WTC11 (cell line): ENCODE measurements at regions not wholly inside any gene's neighbourhood (a gene's known extent, or its start where the extent isn't known, plus 50 kb on each side); places are given as distances from the start of the nearest gene placed in this dataset.

ENCODE experiments used
- ATAC-seq: fragments of 200-7000 bp; cut with Tn5 transposase; 2 replicates; pipeline ENCODE4 v1.10.0; 2021; ENCODE audit warnings: mild to moderate bottlenecking, moderate library complexity
- CTCF ChIA-PET: fragments of 300-600 bp; sonication (Branson Sonifier 250); formaldehyde crosslinking; loops from one replicate; lab custom pipeline; 2021; ENCODE audit warnings: antibody characterized with exemption; lab: Charles Lee
- POLR2A ChIA-PET: fragments of 350-600 bp; sonication (Branson Sonifier 250); formaldehyde crosslinking; loops from one replicate; lab custom pipeline; 2021; ENCODE audit warnings: antibody characterized with exemption; lab: Charles Lee
- DNase-seq: peaks from one replicate; pipeline ENCODE4 v3.0.0; 2021; ENCODE audit warnings: low spot score
- H3K27ac Mint-ChIP-seq: 2 replicates; pipeline ENCODE4 v1.8.0; 2021; ENCODE audit warnings: mixed read lengths
- H3K27me3 Mint-ChIP-seq: 2 replicates; pipeline ENCODE4 v1.8.0; 2021; ENCODE audit warnings: low read depth, mild to moderate bottlenecking, moderate library complexity, mixed read lengths
- H3K36me3 Mint-ChIP-seq: 2 replicates; pipeline ENCODE4 v1.8.0; 2021; ENCODE audit warnings: mixed read lengths
- H3K4me1 Mint-ChIP-seq: 2 replicates; pipeline ENCODE4 v1.8.0; 2022; ENCODE audit warnings: mixed read lengths
- H3K4me3 Mint-ChIP-seq: 2 replicates; pipeline ENCODE4 v1.8.0; 2021; ENCODE audit warnings: mild to moderate bottlenecking, moderate library complexity, mixed read lengths
- H3K9me3 Mint-ChIP-seq: 2 replicates; pipeline ENCODE4 v1.8.0; 2021; ENCODE audit warnings: mixed read lengths
- ATF1 ChIP-seq: sonication (generic); formaldehyde crosslinking; IDR thresholded peaks from 2 replicates; pipeline ENCODE4 v1.8.1; 2023; ENCODE audit warnings: mild to moderate bottlenecking, moderate library complexity, missing genetic modification reagents
- CBFB ChIP-seq: sonication (generic); formaldehyde crosslinking; IDR thresholded peaks from 2 replicates; pipeline ENCODE4 v1.8.1; 2022; ENCODE audit warnings: mild to moderate bottlenecking, low read depth, missing genetic modification reagents
- CREB1 ChIP-seq: sonication (generic); formaldehyde crosslinking; IDR thresholded peaks from 2 replicates; pipeline ENCODE4 v1.8.0; 2023; ENCODE audit warnings: mild to moderate bottlenecking, missing genetic modification reagents
- E2F1 ChIP-seq: sonication (generic); formaldehyde crosslinking; IDR thresholded peaks from 2 replicates; pipeline ENCODE4 v1.8.0; 2022; ENCODE audit warnings: mild to moderate bottlenecking, missing genetic modification reagents
- GABPB1 ChIP-seq: sonication (generic); formaldehyde crosslinking; IDR thresholded peaks from 2 replicates; pipeline ENCODE4 v1.8.1; 2023; ENCODE audit warnings: mild to moderate bottlenecking, missing genetic modification reagents
- IRF2 ChIP-seq: sonication (generic); formaldehyde crosslinking; IDR thresholded peaks from 2 replicates; pipeline ENCODE4 v1.8.0; 2022; ENCODE audit warnings: low read depth, missing genetic modification reagents, borderline replicate concordance
- KAT7 ChIP-seq: sonication (generic); formaldehyde crosslinking; IDR thresholded peaks from 2 replicates; pipeline ENCODE4 v1.8.1; 2023; ENCODE audit warnings: missing genetic modification reagents, mild to moderate bottlenecking, borderline replicate concordance
- MAX ChIP-seq: sonication (generic); formaldehyde crosslinking; IDR thresholded peaks from 2 replicates; pipeline ENCODE4 v1.8.0; 2022; ENCODE audit warnings: mild to moderate bottlenecking, missing genetic modification reagents
- NR2C2 ChIP-seq: sonication (generic); formaldehyde crosslinking; IDR thresholded peaks from 2 replicates; pipeline ENCODE4 v1.8.0; 2022; ENCODE audit warnings: mild to moderate bottlenecking, missing genetic modification reagents
- NR3C1 ChIP-seq: sonication (generic); formaldehyde crosslinking; conservative IDR thresholded peaks from 2 replicates; pipeline ENCODE4 v1.8.1; 2023; ENCODE audit warnings: low read depth, mild to moderate bottlenecking, missing genetic modification reagents
- PREB ChIP-seq: sonication (generic); formaldehyde crosslinking; IDR thresholded peaks from 2 replicates; pipeline ENCODE4 v1.8.1; 2022; ENCODE audit warnings: mild to moderate bottlenecking, missing genetic modification reagents, moderate library complexity, borderline replicate concordance
- RORB ChIP-seq: fragments of 250-450 bp; sonication (Bioruptor Pico); IDR thresholded peaks from 2 replicates; pipeline ENCODE4 v1.9.0; 2021; ENCODE audit warnings: mild to moderate bottlenecking
- SP1 ChIP-seq: sonication (generic); formaldehyde crosslinking; conservative IDR thresholded peaks from 2 replicates; pipeline ENCODE4 v1.8.1; 2022; ENCODE audit warnings: missing genetic modification reagents
- TCF7 ChIP-seq: sonication (generic); formaldehyde crosslinking; IDR thresholded peaks from 2 replicates; pipeline ENCODE4 v1.8.0; 2022; ENCODE audit warnings: mild to moderate bottlenecking, low read depth, missing genetic modification reagents, moderate library complexity
- TEAD1 ChIP-seq: sonication (generic); formaldehyde crosslinking; IDR thresholded peaks from 2 replicates; pipeline ENCODE4 v1.8.0; 2022; ENCODE audit warnings: mild to moderate bottlenecking, missing genetic modification reagents
- TF ChIP-seq, protein P1 (sequence below): fragments of 250-450 bp; sonication (Bioruptor Pico); IDR thresholded peaks from 2 replicates; pipeline ENCODE4 v1.9.0; 2021; ENCODE audit warnings: moderate library complexity, mild to moderate bottlenecking, inconsistent platforms, borderline replicate concordance
- TF ChIP-seq, protein P2 (sequence below): sonication (generic); formaldehyde crosslinking; IDR thresholded peaks from 2 replicates; pipeline ENCODE4 v1.8.1; 2023; ENCODE audit warnings: mild to moderate bottlenecking, missing genetic modification reagents, moderate library complexity
- TF ChIP-seq, protein P3 (sequence below): sonication (generic); formaldehyde crosslinking; conservative IDR thresholded peaks from 2 replicates; pipeline ENCODE4 v1.8.1; 2022; ENCODE audit warnings: mild to moderate bottlenecking, missing genetic modification reagents
- TF ChIP-seq, protein P4 (sequence below): sonication (generic); formaldehyde crosslinking; IDR thresholded peaks from 2 replicates; pipeline ENCODE4 v1.8.1; 2023; ENCODE audit warnings: mild to moderate bottlenecking, moderate library complexity, missing genetic modification reagents
- TF ChIP-seq, protein P5 (sequence below): fragments of 250-450 bp; sonication (Bioruptor Pico); conservative IDR thresholded peaks from 2 replicates; pipeline ENCODE4 v1.9.0; 2021; ENCODE audit warnings: mild to moderate bottlenecking

DNA sequence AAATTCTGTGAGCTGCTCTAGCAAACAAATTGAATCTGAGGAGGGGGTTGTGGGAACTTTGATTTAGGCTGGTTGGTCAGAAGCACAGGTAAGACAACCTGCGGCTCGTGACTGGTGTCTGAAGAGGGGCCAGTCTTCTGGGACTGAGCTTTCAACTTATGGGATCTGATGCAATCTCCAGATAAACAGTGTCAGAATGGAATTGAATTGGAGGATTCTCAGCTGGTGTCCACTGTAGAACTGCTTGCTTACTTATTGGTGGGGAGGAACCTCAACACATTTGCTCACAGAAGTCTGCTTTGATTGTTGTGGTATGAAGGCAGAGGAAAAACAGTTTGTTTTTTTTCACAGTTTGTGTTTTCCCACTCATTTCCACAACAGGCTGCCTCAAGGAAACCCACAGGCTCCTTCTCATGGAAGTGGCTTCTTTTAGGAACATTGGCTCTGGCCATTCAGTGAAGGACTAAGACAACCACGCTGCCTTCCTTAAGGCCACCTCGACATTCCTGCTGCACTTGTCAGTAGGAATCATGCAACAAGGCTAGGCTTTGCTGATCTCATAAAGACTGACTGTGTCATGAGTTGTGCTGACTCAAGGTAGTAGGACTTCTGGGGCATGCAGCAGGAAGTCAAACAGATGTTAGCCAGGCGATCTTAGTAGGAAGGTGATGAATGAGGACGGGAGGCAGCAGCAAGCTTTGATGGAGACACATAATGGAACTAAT is 104.7 kb downstream of the TSN start:
- H3K4me3 Mint-ChIP-seq = no peak overlapping the region
- peaks cover 10% of the 10 kb centered on the region; the same call in 1 of the 2 replicates for H3K36me3 Mint-ChIP-seq
- POLR2A ChIA-PET = no interaction called here
- DNase-seq = no peak
- H3K27me3 Mint-ChIP-seq = peaks cover 3% of the 10 kb centered on the region
- CTCF ChIA-PET = interaction anchor here (1.3 kb wide), 1 partner anchor 49 kb away, joined by 4 read pairs; no protein-coding TSS in a partner anchor
- peaks cover 30% of the 10 kb centered on the region for H3K9me3 Mint-ChIP-seq
- H3K4me1 Mint-ChIP-seq = peaks cover 7% of the 10 kb centered on the region
- no peak for TF ChIP-seq SP1 (CRISPR knock-in tag)
- peak; percentile 64; the same call in 1 of the 2 replicates for TF ChIP-seq GABPB1
- TF ChIP-seq, all 79 proteins: peak for 1
- no peak overlapping the region for H3K27ac Mint-ChIP-seq
- ATAC-seq = no peak

DNA sequence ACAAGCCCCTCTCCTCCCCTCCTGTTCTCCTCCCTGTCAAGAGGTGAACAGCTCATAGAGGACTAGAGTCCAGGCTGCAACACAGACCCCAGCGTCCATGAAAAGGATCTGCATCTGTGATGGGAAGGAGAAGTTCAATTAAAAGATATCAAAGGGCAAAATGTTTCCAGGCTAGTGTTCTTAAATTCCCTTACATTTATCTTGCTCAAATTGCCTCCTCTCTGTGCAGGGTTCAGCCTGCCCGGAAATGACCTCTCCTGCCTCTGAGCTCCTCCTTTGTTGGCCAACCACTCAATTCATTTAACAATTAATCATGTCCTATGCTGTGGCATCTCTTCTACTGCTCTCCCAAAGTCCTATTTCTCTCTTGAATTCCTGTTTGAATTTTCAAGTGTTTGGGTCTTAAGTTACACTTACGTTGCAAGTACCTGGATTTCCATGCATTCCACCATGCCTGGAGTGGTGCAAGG is 105.3 kb downstream of the TSN start:
- no peak for ATAC-seq
- H3K36me3 Mint-ChIP-seq = peaks cover 10% of the 10 kb centered on the region; the same call in 1 of the 2 replicates
- H3K4me3 Mint-ChIP-seq = no peak overlapping the region
- peaks cover 3% of the 10 kb centered on the region for H3K27me3 Mint-ChIP-seq
- POLR2A ChIA-PET = no interaction called here
- CTCF ChIA-PET = interaction anchor here (1.3 kb wide), 1 partner anchor 50 kb away, joined by 4 read pairs; no protein-coding TSS in a partner anchor
- H3K9me3 Mint-ChIP-seq = peaks cover 30% of the 10 kb centered on the region
- TF ChIP-seq RORB (CRISPR knock-in tag) = no peak
- TF ChIP-seq, protein P1, sequence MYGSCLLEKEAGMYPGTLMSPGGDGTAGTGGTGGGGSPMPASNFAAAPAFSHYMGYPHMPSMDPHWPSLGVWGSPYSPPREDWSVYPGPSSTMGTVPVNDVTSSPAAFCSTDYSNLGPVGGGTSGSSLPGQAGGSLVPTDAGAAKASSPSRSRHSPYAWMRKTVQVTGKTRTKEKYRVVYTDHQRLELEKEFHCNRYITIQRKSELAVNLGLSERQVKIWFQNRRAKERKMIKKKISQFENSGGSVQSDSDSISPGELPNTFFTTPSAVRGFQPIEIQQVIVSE = no peak
- TF ChIP-seq IRF2 (CRISPR knock-in tag) = no peak
- TF ChIP-seq, protein P2, sequence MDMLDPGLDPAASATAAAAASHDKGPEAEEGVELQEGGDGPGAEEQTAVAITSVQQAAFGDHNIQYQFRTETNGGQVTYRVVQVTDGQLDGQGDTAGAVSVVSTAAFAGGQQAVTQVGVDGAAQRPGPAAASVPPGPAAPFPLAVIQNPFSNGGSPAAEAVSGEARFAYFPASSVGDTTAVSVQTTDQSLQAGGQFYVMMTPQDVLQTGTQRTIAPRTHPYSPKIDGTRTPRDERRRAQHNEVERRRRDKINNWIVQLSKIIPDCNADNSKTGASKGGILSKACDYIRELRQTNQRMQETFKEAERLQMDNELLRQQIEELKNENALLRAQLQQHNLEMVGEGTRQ (CRISPR knock-in tag) = no peak
- no peak for TF ChIP-seq SP1 (CRISPR knock-in tag)
- TF ChIP-seq, protein P3, sequence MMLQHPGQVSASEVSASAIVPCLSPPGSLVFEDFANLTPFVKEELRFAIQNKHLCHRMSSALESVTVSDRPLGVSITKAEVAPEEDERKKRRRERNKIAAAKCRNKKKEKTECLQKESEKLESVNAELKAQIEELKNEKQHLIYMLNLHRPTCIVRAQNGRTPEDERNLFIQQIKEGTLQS = no peak
- no peak for TF ChIP-seq KAT7 (CRISPR knock-in tag)
- no peak for TF ChIP-seq PREB (CRISPR knock-in tag)
- no peak for TF ChIP-seq NR2C2
- TF ChIP-seq MAX (CRISPR knock-in tag) = no peak
- H3K4me1 Mint-ChIP-seq = 0 out of 2 replicates have a peak, but pooled peaks cover 2% of the 10 kb centered on the region
- DNase-seq = no peak
- no peak overlapping the region for H3K27ac Mint-ChIP-seq

GRCh38 chr2:121862286-121862685 is 106.8 kb downstream of the TSN start:
- Mint-ChIP-seq H3K27me3 (peaks cover 3% of the 10 kb centered on the region), H3K36me3 (peaks cover 10% of the 10 kb centered on the region; the same call in 1 of the 2 replicates), H3K9me3 (peaks cover 30% of the 10 kb centered on the region), H3K4me3 (no peak overlapping the region), H3K27ac (no peak overlapping the region), H3K4me1 (no peaks in the 10 kb centered on the region)
- ChIA-PET CTCF (no interaction called here), POLR2A (no interaction called here)
- TF ChIP-seq CBFB (CRISPR knock-in tag) = no peak
- TF ChIP-seq ATF1 = no peak
- TF ChIP-seq, protein P4, sequence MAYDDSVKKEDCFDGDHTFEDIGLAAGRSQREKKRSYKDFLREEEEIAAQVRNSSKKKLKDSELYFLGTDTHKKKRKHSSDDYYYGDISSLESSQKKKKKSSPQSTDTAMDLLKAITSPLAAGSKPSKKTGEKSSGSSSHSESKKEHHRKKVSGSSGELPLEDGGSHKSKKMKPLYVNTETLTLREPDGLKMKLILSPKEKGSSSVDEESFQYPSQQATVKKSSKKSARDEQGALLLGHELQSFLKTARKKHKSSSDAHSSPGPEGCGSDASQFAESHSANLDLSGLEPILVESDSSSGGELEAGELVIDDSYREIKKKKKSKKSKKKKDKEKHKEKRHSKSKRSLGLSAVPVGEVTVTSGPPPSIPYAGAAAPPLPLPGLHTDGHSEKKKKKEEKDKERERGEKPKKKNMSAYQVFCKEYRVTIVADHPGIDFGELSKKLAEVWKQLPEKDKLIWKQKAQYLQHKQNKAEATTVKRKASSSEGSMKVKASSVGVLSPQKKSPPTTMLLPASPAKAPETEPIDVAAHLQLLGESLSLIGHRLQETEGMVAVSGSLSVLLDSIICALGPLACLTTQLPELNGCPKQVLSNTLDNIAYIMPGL (CRISPR knock-in tag) = no peak
- TF ChIP-seq, protein P5, sequence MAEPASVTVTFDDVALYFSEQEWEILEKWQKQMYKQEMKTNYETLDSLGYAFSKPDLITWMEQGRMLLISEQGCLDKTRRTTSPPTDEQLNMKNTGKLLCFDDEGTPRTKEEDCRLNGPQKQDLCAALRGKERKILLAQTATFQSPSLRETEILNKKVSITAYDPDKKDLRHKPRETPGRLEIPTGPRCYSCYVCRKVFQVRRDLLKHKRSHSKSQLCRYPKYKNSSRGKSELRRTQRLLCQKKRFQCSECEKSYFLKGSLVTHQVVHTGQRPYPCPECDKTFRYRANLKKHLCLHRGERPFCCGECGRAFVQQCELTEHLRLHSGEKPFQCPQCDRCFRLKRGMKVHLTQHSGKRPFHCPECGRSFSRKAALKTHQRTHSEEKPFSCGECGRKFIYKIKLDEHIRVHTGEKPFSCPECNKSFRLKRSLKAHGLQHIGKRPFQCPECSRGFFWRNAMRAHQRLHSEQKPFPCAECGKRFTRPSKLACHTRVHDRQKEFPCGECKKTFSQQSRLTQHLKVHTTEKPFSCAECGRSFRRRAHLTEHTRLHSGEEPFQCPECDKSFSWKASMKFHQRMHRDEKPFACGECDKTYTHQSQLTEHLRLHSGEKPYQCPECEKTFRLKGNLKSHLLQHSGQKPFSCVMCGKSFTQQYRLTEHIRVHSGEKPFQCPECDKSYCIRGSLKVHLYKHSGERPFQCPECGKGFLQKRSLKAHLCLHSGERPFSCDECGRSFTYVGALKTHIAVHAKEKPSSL (CRISPR knock-in tag) = no peak
- no peak for TF ChIP-seq CREB1 (CRISPR knock-in tag)
- no peak for TF ChIP-seq E2F1
- no peak for TF ChIP-seq NR3C1 (CRISPR knock-in tag)
- no peak for TF ChIP-seq TCF7 (CRISPR knock-in tag)
- no peak for TF ChIP-seq TEAD1 (CRISPR knock-in tag)
- no peak for DNase-seq
- no peak for ATAC-seq
